OCI-LY1 (cell line): ENCODE measurements at regions not wholly inside any gene's neighbourhood (a gene's known extent, or its start where the extent isn't known, plus 50 kb on each side); places are given as distances from the start of the nearest gene placed in this dataset.

Experiments
- H2AFZ ChIP-seq: fragments of 200-600 bp; sonication (generic), shearing (Covaris generic); 2 replicates; pipeline ENCODE4 v1.6.0; 2014; ENCODE audit warnings: antibody characterized with exemption, mild to moderate bottlenecking, low read length
- H3F3A ChIP-seq: fragments of 200-600 bp; sonication (generic), shearing (Covaris generic); 2 replicates; pipeline ENCODE4 v1.6.0; 2014; ENCODE audit warnings: mild to moderate bottlenecking, antibody characterized with exemption, low read length, moderate library complexity; ENCODE audit not compliant: insufficient read depth
- H3K27ac ChIP-seq: fragments of 200-600 bp; sonication (generic); 2 replicates; pipeline ENCODE4 v1.5.1; 2014; ENCODE audit warnings: low read length, mixed run types, mild to moderate bottlenecking, low read depth; ENCODE audit not compliant: poor library complexity, severe bottlenecking
- H3K27me3 ChIP-seq: fragments of 200-600 bp; sonication (generic); 2 replicates; pipeline ENCODE4 v1.6.0; 2014; ENCODE audit warnings: antibody characterized with exemption, mild to moderate bottlenecking, low read length, moderate library complexity; ENCODE audit not compliant: insufficient read depth
- H3K36me3 ChIP-seq: fragments of 200-600 bp; sonication (generic); 2 replicates; pipeline ENCODE4 v1.6.1; 2014; ENCODE audit warnings: mild to moderate bottlenecking, antibody characterized with exemption, low read length, moderate library complexity, mixed read lengths; ENCODE audit not compliant: insufficient read depth
- H3K4me1 ChIP-seq: fragments of 200-600 bp; sonication (generic); 2 replicates; pipeline ENCODE4 v1.5.1; 2014; ENCODE audit warnings: mild to moderate bottlenecking, low read length, moderate library complexity; ENCODE audit not compliant: insufficient read depth, severe bottlenecking
- H3K4me2 ChIP-seq: fragments of 200-600 bp; sonication (generic), shearing (Covaris generic); 2 replicates; pipeline ENCODE4 v1.6.1; 2014; ENCODE audit warnings: low read length
- H3K4me3 ChIP-seq: fragments of 200-600 bp; sonication (generic); 2 replicates; pipeline ENCODE4 v1.5.1; 2014; ENCODE audit warnings: low read length, low read depth, mild to moderate bottlenecking, mixed read lengths; ENCODE audit not compliant: poor library complexity, severe bottlenecking
- H3K79me2 ChIP-seq: fragments of 200-600 bp; shearing (Covaris generic); 2 replicates; pipeline ENCODE4 v1.6.1; 2016; ENCODE audit warnings: mixed run types, low read length, mixed read lengths; ENCODE audit not compliant: insufficient read depth
- H3K9ac ChIP-seq: fragments of 200-600 bp; sonication (generic), shearing (Covaris generic); 2 replicates; pipeline ENCODE4 v1.6.1; 2014; ENCODE audit warnings: mild to moderate bottlenecking, low read length, mixed read lengths
- H3K9me2 ChIP-seq: fragments of 200-600 bp; sonication (generic), shearing (Covaris generic); 2 replicates; pipeline ENCODE4 v1.6.1; 2014; ENCODE audit warnings: low read depth, mild to moderate bottlenecking, low read length, mixed read lengths
- H3K9me3 ChIP-seq: fragments of 200-600 bp; shearing (Covaris generic); 2 replicates; pipeline ENCODE4 v1.6.1; 2014; ENCODE audit warnings: low read length, mixed read lengths
- H4K20me1 ChIP-seq: fragments of 200-600 bp; sonication (generic), shearing (Covaris generic); 2 replicates; pipeline ENCODE4 v1.6.0; 2016; ENCODE audit warnings: mild to moderate bottlenecking, low read length; ENCODE audit not compliant: insufficient read depth
- EZH2 ChIP-seq: fragments of 200-600 bp; sonication (generic), shearing (Covaris generic); IDR thresholded peaks from 2 replicates; pipeline ENCODE4 v1.8.0; 2017; ENCODE audit warnings: borderline replicate concordance, mixed run types, mild to moderate bottlenecking, antibody characterized with exemption, low read length, moderate library complexity, mixed read lengths
- TF ChIP-seq, protein P1 (sequence below): fragments of 200-600 bp; sonication (generic), shearing (Covaris generic); IDR thresholded peaks from 2 replicates; pipeline ENCODE4 v1.5.1; 2017; ENCODE audit warnings: mild to moderate bottlenecking, antibody characterized with exemption, low read length, moderate library complexity, mixed read lengths

DNA sequence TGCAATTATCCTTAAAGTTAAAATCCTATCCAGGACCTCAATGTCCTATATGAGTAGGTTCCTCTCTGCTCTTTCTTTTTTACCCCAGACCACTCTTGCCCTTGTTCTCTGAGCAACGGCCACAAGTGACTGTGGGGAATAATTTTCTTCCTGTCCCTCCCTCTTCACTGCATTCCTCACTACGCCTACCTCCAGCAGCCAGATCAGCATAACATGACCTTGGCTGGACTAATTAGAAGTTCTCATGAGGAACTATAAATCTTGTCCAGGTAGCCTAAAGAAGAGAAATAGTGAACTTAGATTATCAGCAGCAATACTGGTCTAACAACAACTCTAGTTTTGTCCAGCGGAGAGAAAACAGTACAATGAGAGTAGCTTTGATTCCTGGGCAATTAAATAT lies 643.8 kb upstream of the KLHL29 start:
- Histone ChIP-seq H3K4me1 (no peaks in the 10 kb centered on the region), H3K79me2 (no peaks in the 10 kb centered on the region), H3K27ac (no peak overlapping the region), H3K27me3 (no peaks in the 10 kb centered on the region), H3F3A (no peaks in the 10 kb centered on the region), H2AFZ (no peak overlapping the region), H3K4me2 (no peak overlapping the region), H3K9me3 (no peaks in the 10 kb centered on the region), H3K9ac (no peak overlapping the region), H3K36me3 (no peaks in the 10 kb centered on the region), H3K9me2 (no peaks in the 10 kb centered on the region), H3K4me3 (no peak overlapping the region), H4K20me1 (no peaks in the 10 kb centered on the region)
- TF ChIP-seq EZH2: no peak
- TF ChIP-seq, protein P1, sequence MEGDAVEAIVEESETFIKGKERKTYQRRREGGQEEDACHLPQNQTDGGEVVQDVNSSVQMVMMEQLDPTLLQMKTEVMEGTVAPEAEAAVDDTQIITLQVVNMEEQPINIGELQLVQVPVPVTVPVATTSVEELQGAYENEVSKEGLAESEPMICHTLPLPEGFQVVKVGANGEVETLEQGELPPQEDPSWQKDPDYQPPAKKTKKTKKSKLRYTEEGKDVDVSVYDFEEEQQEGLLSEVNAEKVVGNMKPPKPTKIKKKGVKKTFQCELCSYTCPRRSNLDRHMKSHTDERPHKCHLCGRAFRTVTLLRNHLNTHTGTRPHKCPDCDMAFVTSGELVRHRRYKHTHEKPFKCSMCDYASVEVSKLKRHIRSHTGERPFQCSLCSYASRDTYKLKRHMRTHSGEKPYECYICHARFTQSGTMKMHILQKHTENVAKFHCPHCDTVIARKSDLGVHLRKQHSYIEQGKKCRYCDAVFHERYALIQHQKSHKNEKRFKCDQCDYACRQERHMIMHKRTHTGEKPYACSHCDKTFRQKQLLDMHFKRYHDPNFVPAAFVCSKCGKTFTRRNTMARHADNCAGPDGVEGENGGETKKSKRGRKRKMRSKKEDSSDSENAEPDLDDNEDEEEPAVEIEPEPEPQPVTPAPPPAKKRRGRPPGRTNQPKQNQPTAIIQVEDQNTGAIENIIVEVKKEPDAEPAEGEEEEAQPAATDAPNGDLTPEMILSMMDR: no peak

DNA sequence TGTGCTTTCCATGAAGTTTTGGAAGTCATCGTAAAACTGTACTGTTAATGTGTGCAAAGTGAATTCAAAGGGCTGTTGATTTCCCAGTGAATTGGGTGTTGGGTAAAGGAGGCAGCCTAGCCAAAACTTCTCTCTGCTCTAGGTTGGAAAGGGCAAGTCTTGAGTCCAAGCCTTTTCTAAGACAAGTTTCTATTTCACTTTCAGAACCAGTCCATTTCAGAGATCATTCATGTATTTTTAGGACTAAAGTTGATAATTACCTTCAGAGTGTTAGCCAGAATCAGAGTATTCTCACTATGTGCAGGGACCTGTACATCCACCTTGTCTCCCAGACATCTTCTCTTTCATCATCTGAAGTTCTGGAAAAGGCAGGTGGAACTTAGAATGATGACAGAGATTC lies 636.1 kb upstream of the KLHL29 start:
- H3K4me2 ChIP-seq: no peak overlapping the region
- no peaks in the 10 kb centered on the region for H3F3A ChIP-seq
- H2AFZ ChIP-seq: no peak overlapping the region
- no peak overlapping the region for H3K4me3 ChIP-seq
- no peaks in the 10 kb centered on the region for H3K4me1 ChIP-seq
- no peaks in the 10 kb centered on the region for H3K27me3 ChIP-seq
- no peaks in the 10 kb centered on the region for H3K36me3 ChIP-seq
- TF ChIP-seq, protein P1: no peak
- TF ChIP-seq EZH2: no peak
- H3K27ac ChIP-seq: no peak overlapping the region
- H3K9me3 ChIP-seq: no peaks in the 10 kb centered on the region
- H4K20me1 ChIP-seq: no peaks in the 10 kb centered on the region
- H3K9ac ChIP-seq: no peak overlapping the region
- H3K79me2 ChIP-seq: no peaks in the 10 kb centered on the region
- H3K9me2 ChIP-seq: no peaks in the 10 kb centered on the region

DNA sequence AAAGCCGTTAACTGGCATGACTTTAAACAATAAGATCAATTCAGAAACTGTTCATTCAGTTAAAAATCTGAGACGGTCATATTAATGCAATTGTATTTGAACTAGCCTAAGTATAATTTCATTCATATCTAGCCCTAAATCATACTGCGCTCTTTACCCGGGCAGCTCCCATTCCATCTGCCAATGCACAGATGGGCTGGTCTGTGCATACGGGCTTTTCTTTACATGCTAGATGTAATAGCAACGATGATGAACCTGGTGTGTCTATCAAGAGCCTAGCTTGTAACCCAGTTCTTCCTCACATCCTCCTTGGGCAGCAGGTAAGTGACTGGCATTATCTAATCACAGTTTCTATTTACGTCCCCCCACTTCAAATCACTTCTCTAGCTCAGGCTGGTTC lies 631.5 kb upstream of the KLHL29 start:
- H3K27ac ChIP-seq: no peak overlapping the region
- no peaks in the 10 kb centered on the region for H3K27me3 ChIP-seq
- H2AFZ ChIP-seq: no peak overlapping the region
- no peaks in the 10 kb centered on the region for H3K4me1 ChIP-seq
- H3K9me2 ChIP-seq: no peaks in the 10 kb centered on the region
- H3K4me2 ChIP-seq: no peak overlapping the region
- no peaks in the 10 kb centered on the region for H3K9me3 ChIP-seq
- H3K4me3 ChIP-seq: no peak overlapping the region
- H3K79me2 ChIP-seq: no peaks in the 10 kb centered on the region
- H4K20me1 ChIP-seq: no peaks in the 10 kb centered on the region
- H3F3A ChIP-seq: no peaks in the 10 kb centered on the region
- no peak overlapping the region for H3K9ac ChIP-seq
- no peaks in the 10 kb centered on the region for H3K36me3 ChIP-seq
- TF ChIP-seq EZH2: no peak
- TF ChIP-seq, protein P1: no peak
